Upper lobe of left lung (tissue), 4 donors: ENCODE measurements at regions not wholly inside any gene's neighbourhood (a gene's known extent, or its start where the extent isn't known, plus 50 kb on each side); places are given as distances from the start of the nearest gene placed in this dataset.

Experiments
- CTCF ChIP-seq, 6 experiments: fragments of 450-650 bp in 4 of 6; fragments of 200-600 bp in 2 of 6; sonication (generic) in 2 of 6; IDR thresholded peaks; one replicate each; pipeline ENCODE4 v1.5.1; 2016 to 2019; ENCODE audit warnings: antibody characterized with exemption in 6 of 6
- EP300 ChIP-seq, 4 donors: sonication (generic); formaldehyde crosslinking; IDR thresholded peaks; one replicate each; pipeline ENCODE4 v1.5.1; 2017; ENCODE audit warnings: antibody characterized with exemption in 4 of 4, control low read depth in 2 of 4
- POLR2A ChIP-seq, 4 donors: fragments of 450-650 bp; IDR thresholded peaks; one replicate each; pipeline ENCODE4 v1.5.1; 2016 to 2017; ENCODE audit warnings: antibody characterized with exemption in 4 of 4, mild to moderate bottlenecking in 2 of 4

- TF ChIP-seq CTCF (IDR thresholded peaks at IDR 0.05): no peak
- TF ChIP-seq POLR2A (IDR thresholded peaks at IDR 0.05): no peak
- TF ChIP-seq EP300 (IDR thresholded peaks at IDR 0.05): no peak
These were observed 445.6 kb downstream of the SOX6 start for GRCh38 chr11:15910761-15911160.
